Neural crest cell (in vitro differentiated cells): ENCODE measurements at regions not wholly inside any gene's neighbourhood (a gene's known extent, or its start where the extent isn't known, plus 50 kb on each side); places are given as distances from the start of the nearest gene placed in this dataset.

Experiments used
- DNase-seq: peaks from one replicate; pipeline ENCODE4 v3.0.0; 2021; ENCODE audit warnings: low read depth, mixed read lengths, low spot score
- H3K27ac Mint-ChIP-seq: one replicate; pipeline ENCODE4 v1.8.0; 2021; ENCODE audit warnings: mild to moderate bottlenecking, mixed read lengths; ENCODE audit not compliant: unreplicated experiment
- H3K27me3 Mint-ChIP-seq: 2 replicates; pipeline ENCODE4 v1.8.0; 2021; ENCODE audit warnings: low read depth, mild to moderate bottlenecking, mixed read lengths
- H3K36me3 Mint-ChIP-seq: 2 replicates; pipeline ENCODE4 v1.8.0; 2021; ENCODE audit warnings: low read depth, mild to moderate bottlenecking, mixed read lengths
- H3K4me1 Mint-ChIP-seq: 2 replicates; pipeline ENCODE4 v1.8.0; 2021; ENCODE audit warnings: mixed read lengths
- H3K4me3 Mint-ChIP-seq: one replicate; pipeline ENCODE4 v1.8.0; 2021; ENCODE audit warnings: mild to moderate bottlenecking, mixed read lengths
- H3K9me3 Mint-ChIP-seq: 2 replicates; pipeline ENCODE4 v1.8.0; 2021; ENCODE audit warnings: mixed read lengths
- CTCF ChIP-seq: fragments of 200-600 bp; sonication (generic); conservative IDR thresholded peaks from 2 replicates; pipeline ENCODE4 v1.5.0; 2021; ENCODE audit warnings: antibody characterized with exemption, mild to moderate bottlenecking

DNA sequence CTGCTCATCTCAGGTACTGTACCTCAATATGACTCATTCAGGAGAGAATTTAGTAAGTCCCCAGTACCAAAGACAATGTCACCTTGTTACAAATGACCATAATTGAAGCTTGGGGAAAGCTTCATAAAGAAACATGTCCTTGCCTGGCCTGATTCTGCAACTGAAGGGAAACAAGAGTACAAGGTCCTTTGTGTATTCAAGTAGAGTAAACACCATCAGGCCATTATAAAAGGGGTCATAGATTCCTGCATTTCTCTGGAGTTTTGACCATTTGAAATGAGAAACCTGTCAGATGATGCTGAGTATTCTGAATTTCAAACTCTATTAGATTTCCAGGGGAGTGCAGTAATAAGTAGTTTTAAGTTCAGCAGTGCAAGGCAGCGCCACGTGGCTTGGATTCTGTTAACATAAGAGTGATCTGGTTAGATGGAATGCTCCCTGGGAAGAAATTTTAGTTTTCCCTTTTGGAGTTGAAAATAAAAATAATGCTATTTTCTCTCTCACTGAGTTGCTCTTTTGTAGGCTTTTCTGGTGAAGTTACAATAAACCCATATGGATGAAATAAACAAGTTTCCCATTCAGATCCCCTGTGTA lies 1054.3 kb downstream of the EPHA7 start:
- no peak overlapping the region for H3K27ac Mint-ChIP-seq
- TF ChIP-seq CTCF, result no peak
- H3K27me3 Mint-ChIP-seq, result no peaks in the 10 kb centered on the region
- H3K9me3 Mint-ChIP-seq, result peaks cover 5% of the 10 kb centered on the region
- no peak for DNase-seq
- no peaks in the 10 kb centered on the region for H3K4me1 Mint-ChIP-seq
- no peaks in the 10 kb centered on the region for H3K36me3 Mint-ChIP-seq
- no peak overlapping the region for H3K4me3 Mint-ChIP-seq

DNA sequence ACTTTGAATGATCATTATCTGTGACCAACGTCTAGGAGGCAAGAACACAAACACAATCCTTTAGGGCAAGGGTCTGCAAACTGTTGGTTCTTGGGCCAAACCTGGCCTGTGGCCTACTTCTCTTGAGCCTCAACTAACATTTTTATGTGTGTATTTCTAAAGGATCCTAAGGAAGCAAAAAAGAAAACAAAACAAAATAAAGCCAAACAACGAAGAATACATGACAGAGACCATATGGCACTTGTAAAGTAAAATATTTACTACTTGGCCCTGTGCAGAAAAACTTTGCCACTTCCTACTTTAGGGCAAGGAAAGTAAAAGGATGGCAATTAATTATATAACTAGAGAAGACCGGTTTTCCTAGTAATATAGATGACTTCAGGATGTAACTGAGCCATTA lies 1056.2 kb downstream of the EPHA7 start:
- peaks cover 5% of the 10 kb centered on the region for H3K9me3 Mint-ChIP-seq
- H3K27me3 Mint-ChIP-seq, result no peaks in the 10 kb centered on the region
- TF ChIP-seq CTCF, result no peak
- no peak overlapping the region for H3K4me3 Mint-ChIP-seq
- no peaks in the 10 kb centered on the region for H3K4me1 Mint-ChIP-seq
- DNase-seq, result no peak
- H3K27ac Mint-ChIP-seq, result no peak overlapping the region
- no peaks in the 10 kb centered on the region for H3K36me3 Mint-ChIP-seq

DNA sequence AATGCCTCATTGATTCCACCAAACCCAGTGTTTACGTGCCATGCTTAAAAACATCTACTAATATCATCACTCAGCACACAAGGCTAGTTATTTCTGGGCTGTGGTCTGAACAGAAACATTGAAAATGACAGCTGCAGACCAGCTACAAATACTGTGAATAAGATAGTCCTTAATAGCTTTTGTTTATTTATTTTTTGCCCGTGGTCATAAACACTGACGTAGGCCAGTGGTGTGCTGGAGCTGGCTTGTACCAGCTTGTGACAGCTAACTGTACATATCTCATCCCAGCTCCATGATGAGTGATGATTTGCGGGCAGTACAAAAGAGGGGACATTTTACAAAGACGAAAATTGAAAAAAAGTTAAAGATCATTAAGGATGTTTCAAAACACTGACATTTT lies 1057.0 kb downstream of the EPHA7 start:
- Mint-ChIP-seq H3K4me1 (no peaks in the 10 kb centered on the region), H3K27ac (no peak overlapping the region), H3K9me3 (peaks cover 5% of the 10 kb centered on the region), H3K36me3 (no peaks in the 10 kb centered on the region), H3K27me3 (no peaks in the 10 kb centered on the region), H3K4me3 (no peak overlapping the region)
- TF ChIP-seq CTCF, result no peak
- no peak for DNase-seq

- no peaks in the 10 kb centered on the region for H3K27me3 Mint-ChIP-seq
- H3K4me1 Mint-ChIP-seq, result no peaks in the 10 kb centered on the region
- H3K27ac Mint-ChIP-seq, result no peak overlapping the region
- TF ChIP-seq CTCF, result no peak
- peaks cover 5% of the 10 kb centered on the region for H3K9me3 Mint-ChIP-seq
- H3K4me3 Mint-ChIP-seq, result no peak overlapping the region
- no peaks in the 10 kb centered on the region for H3K36me3 Mint-ChIP-seq
- DNase-seq, result no peak
Measured at GRCh38 chr6:92361990-92362389, 1057.4 kb downstream of the EPHA7 start.

GRCh38 chr6:92354270-92354829 lies 1065.0 kb downstream of the EPHA7 start:
- no peak for DNase-seq
- Mint-ChIP-seq H3K27ac (no peak overlapping the region), H3K36me3 (no peaks in the 10 kb centered on the region), H3K4me1 (no peaks in the 10 kb centered on the region), H3K9me3 (peaks cover 2% of the 10 kb centered on the region), H3K4me3 (no peak overlapping the region), H3K27me3 (no peaks in the 10 kb centered on the region)
- no peak for TF ChIP-seq CTCF
